Endothelial cell of umbilical vein (primary cell): ENCODE measurements at regions not wholly inside any gene's neighbourhood (a gene's known extent, or its start where the extent isn't known, plus 50 kb on each side); places are given as distances from the start of the nearest gene placed in this dataset.

Experiments
- BruUV-seq: library from RNA; stranded (reverse); fragments of 400-500 nt; replicated peaks from 2 replicates; lab custom pipeline; 2021; lab: Mats Ljungman, UMichigan
- CTCF ChIA-PET: fragments of 300-600, 350-600 bp; sonication (Branson Sonifier 250); formaldehyde crosslinking; loops from one replicate; lab custom pipeline; 2021; ENCODE audit warnings: antibody characterized with exemption, inconsistent platforms; lab: Charles Lee
- POLR2A ChIA-PET: fragments of 300-600, 350-600 bp; sonication (Branson Sonifier 250); formaldehyde crosslinking; loops from one replicate; lab custom pipeline; 2021; ENCODE audit warnings: antibody characterized with exemption, inconsistent platforms; lab: Charles Lee
- DNase-seq: peaks from one replicate; pipeline ENCODE4 v3.0.0-alpha.2; 2011; ENCODE audit warnings: low read depth, low spot score
- FAIRE-seq: peaks from 2 replicates; lab custom pipeline; 2011; peaks lifted over from hg19 to GRCh38; lab: Jason Lieb, UNC
- H2AFZ ChIP-seq: 2 replicates; pipeline ENCODE4 v1.6.0; 2012; ENCODE audit warnings: low read depth, low read length, control low read depth, inconsistent platforms
- H3K27ac ChIP-seq: 2 replicates; pipeline ENCODE4 v1.5.1; 2011; ENCODE audit warnings: low read depth, mild to moderate bottlenecking, control low read depth, low read length, moderate library complexity; ENCODE audit not compliant: insufficient read depth
- H3K27me3 ChIP-seq, 2 experiments: 2 replicates each; pipeline versions ENCODE4 v1.6.0 to v1.6.1; 2011; ENCODE audit warnings: low read length in 2 of 2, mixed read lengths in 1 of 2; ENCODE audit not compliant: control insufficient read depth in 2 of 2, insufficient read depth in 2 of 2
- H3K36me3 ChIP-seq, 2 experiments: 2 replicates in 1 of 2; 3 replicates in 1 of 2; pipeline ENCODE4 v1.5.1; 2011; ENCODE audit warnings: low read length in 2 of 2, mild to moderate bottlenecking in 1 of 2, moderate library complexity in 1 of 2; ENCODE audit not compliant: control insufficient read depth in 2 of 2, insufficient read depth in 2 of 2; ENCODE audit errors: extremely low read depth in 1 of 2
- H3K4me1 ChIP-seq: 3 replicates; pipeline ENCODE4 v1.5.1; 2011; ENCODE audit warnings: mild to moderate bottlenecking, low read length; ENCODE audit not compliant: control insufficient read depth, insufficient read depth; ENCODE audit errors: extremely low read depth
- H3K4me2 ChIP-seq: 2 replicates; pipeline ENCODE4 v1.6.1; 2011; ENCODE audit warnings: low read length, control low read depth, mixed read lengths; ENCODE audit not compliant: insufficient read depth
- H3K4me3 ChIP-seq, 3 experiments: fragments of 200-600 bp in 1 of 3; sonication (generic), shearing (Covaris generic) in 1 of 3; replicated peaks in 1 of 3; 2 replicates each; pipeline ENCODE4 v1.5.1; 2011 to 2016; ENCODE audit warnings: control low read depth in 3 of 3, low read length in 3 of 3, mild to moderate bottlenecking in 2 of 3, inconsistent platforms in 1 of 3, low read depth in 1 of 3, moderate library complexity in 1 of 3; ENCODE audit not compliant: insufficient read depth in 1 of 3
- H3K79me2 ChIP-seq: 2 replicates; pipeline ENCODE4 v1.6.0; 2012; ENCODE audit warnings: low read length, inconsistent platforms; ENCODE audit not compliant: control insufficient read depth, insufficient read depth
- H3K9ac ChIP-seq: replicated peaks from 2 replicates; pipeline ENCODE3; 2011; ENCODE audit warnings: low read length, control low read depth; ENCODE audit not compliant: insufficient read depth; ENCODE audit errors: extremely low read depth
- H3K9me1 ChIP-seq: replicated peaks from 3 replicates; pipeline ENCODE4 v1.6.0; 2011; ENCODE audit warnings: mild to moderate bottlenecking, low read length; ENCODE audit not compliant: control insufficient read depth, insufficient read depth; ENCODE audit errors: extremely low read depth
- H3K9me3 ChIP-seq: replicated peaks from 2 replicates; pipeline ENCODE4 v1.5.1; 2012; ENCODE audit warnings: low read length, inconsistent platforms; ENCODE audit not compliant: control insufficient read depth, insufficient read depth
- H4K20me1 ChIP-seq: replicated peaks from 2 replicates; pipeline ENCODE3; 2011; ENCODE audit warnings: mild to moderate bottlenecking, low read length; ENCODE audit not compliant: control insufficient read depth, insufficient read depth; ENCODE audit errors: extremely low read depth
- EZH2 ChIP-seq: IDR thresholded peaks from 2 replicates; pipeline ENCODE4 v1.6.1; 2012; ENCODE audit warnings: borderline replicate concordance, low read depth, mild to moderate bottlenecking, moderate library complexity, low read length, inconsistent platforms; ENCODE audit not compliant: severe bottlenecking
- FOS ChIP-seq: IDR thresholded peaks from 2 replicates; pipeline ENCODE4 v1.6.1; 2011; ENCODE audit warnings: mild to moderate bottlenecking, low read length, moderate library complexity, borderline replicate concordance; ENCODE audit not compliant: insufficient read depth
- GATA2 ChIP-seq: IDR thresholded peaks from 2 replicates; pipeline ENCODE4 v1.7.0; 2011; ENCODE audit warnings: low read depth, mild to moderate bottlenecking, moderate library complexity, mixed read lengths, low read length; ENCODE audit not compliant: insufficient read length, insufficient read depth
- JUN ChIP-seq: IDR thresholded peaks from 2 replicates; pipeline ENCODE4 v1.6.1; 2011; ENCODE audit warnings: borderline replicate concordance, low read depth; ENCODE audit not compliant: insufficient read length, insufficient read depth
- MYC ChIP-seq: IDR thresholded peaks from one replicate; pipeline ENCODE4 v1.6.1; 2011; ENCODE audit warnings: mild to moderate bottlenecking, low read depth, low read length
- POLR2A ChIP-seq: IDR thresholded peaks from 2 replicates; pipeline ENCODE4 v1.6.1; 2012; ENCODE audit warnings: low read depth, mild to moderate bottlenecking, control low read depth, low read length
- POLR2AphosphoS5 ChIP-seq: IDR thresholded peaks from 2 replicates; pipeline ENCODE4 v1.6.1; 2012; ENCODE audit warnings: low read depth, mild to moderate bottlenecking, control low read depth, low read length, moderate library complexity; ENCODE audit not compliant: insufficient read depth
- dilution Hi-C: fragments of 300-500 bp; cut with MboI; formaldehyde crosslinking; loops from one replicate; pipeline ENCODE4 v1.15.0; 2019; ENCODE audit warnings: low sequenced_read_pairs; ENCODE audit not compliant: extremely low pct_ligation_motif_present
- intact Hi-C: fragments of 100-400 bp; cut with micrococcal nuclease; formaldehyde crosslinking; loops from one replicate; pipeline ENCODE4 v1.10.0; 2022
- TF ChIP-seq, protein P1 (sequence below): IDR thresholded peaks from 2 replicates; pipeline ENCODE4 v1.6.1; 2011; ENCODE audit not compliant: insufficient read depth, insufficient read length
- TF ChIP-seq, protein P2 (sequence below), 2 donors: IDR thresholded peaks; 1 replicate in 1 of 2; 2 replicates in 1 of 2; pipeline ENCODE4 v1.5.1; 2011; ENCODE audit warnings: low read length in 2 of 2, mild to moderate bottlenecking in 2 of 2, moderate library complexity in 2 of 2, control low read depth in 1 of 2, inconsistent platforms in 1 of 2, low read depth in 1 of 2; ENCODE audit not compliant: insufficient read depth in 1 of 2; ENCODE audit errors: extremely low read depth in 1 of 2

DNA sequence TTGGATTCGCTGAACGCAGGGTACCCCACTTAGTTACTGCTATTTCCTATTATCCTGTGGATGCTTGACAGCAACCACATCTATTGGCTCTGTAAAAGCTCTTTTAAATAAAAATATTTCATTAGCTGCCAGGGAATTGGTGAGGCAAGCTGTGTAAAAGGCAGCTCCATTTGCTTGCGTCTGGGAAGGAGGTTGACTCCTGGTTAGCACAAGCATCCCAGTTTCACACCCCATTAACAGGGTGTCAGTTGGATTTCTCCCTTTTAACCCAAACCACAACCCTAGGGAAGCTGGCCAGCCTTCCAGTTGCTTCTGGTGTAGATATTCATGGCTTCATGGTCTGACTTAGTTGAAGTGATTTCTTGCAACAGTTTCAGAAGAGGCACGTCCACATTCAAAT is 151.0 kb downstream of the GPBP1 start:
- no peak overlapping the region for H3K9ac ChIP-seq
- no peaks in the 10 kb centered on the region for H4K20me1 ChIP-seq
- no peak overlapping the region for H3K4me2 ChIP-seq
- no peak overlapping the region for H3K4me3 ChIP-seq
- BruUV-seq = no TSS peak
- H2AFZ ChIP-seq = no peak overlapping the region
- intact Hi-C loops (no loop called here), dilution Hi-C loops (no loop called here)
- H3K36me3 ChIP-seq = no peaks in the 10 kb centered on the region
- no peaks in the 10 kb centered on the region for H3K9me1 ChIP-seq
- H3K27me3 ChIP-seq = no peaks in the 10 kb centered on the region
- FAIRE-seq (no peak), DNase-seq (no peak)
- ChIA-PET POLR2A (no interaction called here), CTCF (interaction anchor here (1.2 to 1.4 kb wide), 2 partner anchors 14 to 325 kb away, joined by 3 to 5 read pairs; no protein-coding TSS in a partner anchor)
- H3K27ac ChIP-seq = no peak overlapping the region
- H3K4me1 ChIP-seq = no peaks in the 10 kb centered on the region
- TF ChIP-seq FOS (no peak), POLR2AphosphoS5 (no peak), MYC (no peak), GATA2 (no peak), JUN (no peak), EZH2 (no peak), POLR2A (no peak)
- TF ChIP-seq, protein P1, sequence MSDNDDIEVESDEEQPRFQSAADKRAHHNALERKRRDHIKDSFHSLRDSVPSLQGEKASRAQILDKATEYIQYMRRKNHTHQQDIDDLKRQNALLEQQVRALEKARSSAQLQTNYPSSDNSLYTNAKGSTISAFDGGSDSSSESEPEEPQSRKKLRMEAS = no peak
- TF ChIP-seq, protein P2, sequence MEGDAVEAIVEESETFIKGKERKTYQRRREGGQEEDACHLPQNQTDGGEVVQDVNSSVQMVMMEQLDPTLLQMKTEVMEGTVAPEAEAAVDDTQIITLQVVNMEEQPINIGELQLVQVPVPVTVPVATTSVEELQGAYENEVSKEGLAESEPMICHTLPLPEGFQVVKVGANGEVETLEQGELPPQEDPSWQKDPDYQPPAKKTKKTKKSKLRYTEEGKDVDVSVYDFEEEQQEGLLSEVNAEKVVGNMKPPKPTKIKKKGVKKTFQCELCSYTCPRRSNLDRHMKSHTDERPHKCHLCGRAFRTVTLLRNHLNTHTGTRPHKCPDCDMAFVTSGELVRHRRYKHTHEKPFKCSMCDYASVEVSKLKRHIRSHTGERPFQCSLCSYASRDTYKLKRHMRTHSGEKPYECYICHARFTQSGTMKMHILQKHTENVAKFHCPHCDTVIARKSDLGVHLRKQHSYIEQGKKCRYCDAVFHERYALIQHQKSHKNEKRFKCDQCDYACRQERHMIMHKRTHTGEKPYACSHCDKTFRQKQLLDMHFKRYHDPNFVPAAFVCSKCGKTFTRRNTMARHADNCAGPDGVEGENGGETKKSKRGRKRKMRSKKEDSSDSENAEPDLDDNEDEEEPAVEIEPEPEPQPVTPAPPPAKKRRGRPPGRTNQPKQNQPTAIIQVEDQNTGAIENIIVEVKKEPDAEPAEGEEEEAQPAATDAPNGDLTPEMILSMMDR (IDR thresholded peaks at IDR 0.05; ENCODE audit: extremely low read depth in 1 of 2, insufficient read depth in 1 of 2, low read depth in 1 of 2, low read length in 2 of 2) = no peak
- no peaks in the 10 kb centered on the region for H3K79me2 ChIP-seq
- no peaks in the 10 kb centered on the region for H3K9me3 ChIP-seq
